SJCRH30 (cell line): ENCODE measurements at regions not wholly inside any gene's neighbourhood (a gene's known extent, or its start where the extent isn't known, plus 50 kb on each side); places are given as distances from the start of the nearest gene placed in this dataset.

Source experiments
- DNase-seq, 2 experiments: peaks; one replicate each; pipeline ENCODE4 v3.0.0-alpha.2; 2015 to 2020
- H3K27ac ChIP-seq: fragments of 250-450 bp; sonication (Bioruptor Pico); 2 replicates; pipeline ENCODE4 v1.5.1; 2020; ENCODE audit warnings: mild to moderate bottlenecking, moderate library complexity
- H3K27me3 ChIP-seq: fragments of 250-450 bp; sonication (Bioruptor Pico); 2 replicates; pipeline ENCODE4 v1.5.1; 2020; ENCODE audit warnings: mild to moderate bottlenecking, moderate library complexity
- H3K36me3 ChIP-seq: fragments of 250-450 bp; sonication (Bioruptor Pico); 2 replicates; pipeline ENCODE4 v1.5.1; 2020; ENCODE audit warnings: mild to moderate bottlenecking, moderate library complexity
- H3K4me1 ChIP-seq: fragments of 250-450 bp; sonication (Bioruptor Pico); 2 replicates; pipeline ENCODE4 v1.5.1; 2020; ENCODE audit warnings: mild to moderate bottlenecking, moderate library complexity
- H3K4me3 ChIP-seq: fragments of 250-450 bp; sonication (Bioruptor Pico); 2 replicates; pipeline ENCODE4 v1.5.1; 2020; ENCODE audit warnings: mild to moderate bottlenecking, moderate library complexity
- H3K9me3 ChIP-seq: fragments of 250-450 bp; sonication (Bioruptor Pico); replicated peaks from 2 replicates; pipeline ENCODE4 v1.5.1; 2020; ENCODE audit warnings: mild to moderate bottlenecking, moderate library complexity

- Histone ChIP-seq H3K27me3 (no peaks in the 10 kb centered on the region), H3K4me1 (no peaks in the 10 kb centered on the region), H3K4me3 (no peak overlapping the region), H3K27ac (no peak overlapping the region), H3K9me3 (no peaks in the 10 kb centered on the region), H3K36me3 (no peaks in the 10 kb centered on the region)
- no peak for DNase-seq
These were observed 364.9 kb upstream of the RSPO3 start for GRCh38 chr6:126753606-126754005.

DNA sequence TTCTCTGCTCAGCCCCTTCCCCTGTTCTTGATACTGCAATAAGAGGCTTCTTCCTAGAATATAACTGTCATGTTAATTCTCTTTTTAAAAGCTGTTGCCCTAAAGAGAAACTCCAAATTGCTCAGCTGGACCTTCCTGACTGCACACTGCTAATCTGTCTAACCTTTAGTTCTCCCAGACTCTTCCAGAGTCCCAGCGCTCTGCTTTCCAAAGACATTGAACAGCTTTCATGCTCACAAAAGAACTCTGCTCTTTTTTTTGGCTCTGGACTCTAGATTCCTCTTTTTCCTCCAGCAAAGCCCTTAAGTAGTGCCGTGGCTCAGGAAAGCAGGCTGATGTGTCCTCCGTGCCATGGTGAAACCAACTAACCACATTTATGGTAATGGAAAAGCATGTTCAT, 356.6 kb upstream of the RSPO3 start:
- Histone ChIP-seq H3K9me3 (no peaks in the 10 kb centered on the region), H3K27me3 (no peaks in the 10 kb centered on the region), H3K36me3 (no peaks in the 10 kb centered on the region), H3K27ac (no peak overlapping the region), H3K4me1 (no peaks in the 10 kb centered on the region), H3K4me3 (no peak overlapping the region)
- no peak for DNase-seq

DNA sequence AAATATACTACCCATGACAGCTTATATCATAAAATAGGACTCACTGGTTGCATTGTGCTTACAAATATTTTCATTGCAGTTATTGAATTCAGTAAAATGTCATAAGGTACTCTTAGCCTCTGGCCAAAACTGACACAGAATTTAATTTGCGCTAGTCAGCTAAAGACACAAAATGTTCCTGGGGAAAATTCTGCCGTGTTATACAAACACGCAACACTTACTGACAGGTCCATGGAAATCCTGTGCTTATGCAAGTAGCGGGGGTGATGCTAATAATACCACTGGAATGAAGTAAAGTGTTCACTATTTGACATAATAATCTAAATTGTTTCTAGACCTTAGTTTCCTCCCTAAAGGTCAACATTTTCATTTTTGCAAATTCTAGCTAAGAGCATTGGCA, 354.4 kb upstream of the RSPO3 start:
- Histone ChIP-seq H3K4me3 (no peak overlapping the region), H3K27ac (no peak overlapping the region), H3K36me3 (no peaks in the 10 kb centered on the region), H3K9me3 (no peaks in the 10 kb centered on the region), H3K4me1 (no peaks in the 10 kb centered on the region), H3K27me3 (no peaks in the 10 kb centered on the region)
- DNase-seq, result no peak

DNA sequence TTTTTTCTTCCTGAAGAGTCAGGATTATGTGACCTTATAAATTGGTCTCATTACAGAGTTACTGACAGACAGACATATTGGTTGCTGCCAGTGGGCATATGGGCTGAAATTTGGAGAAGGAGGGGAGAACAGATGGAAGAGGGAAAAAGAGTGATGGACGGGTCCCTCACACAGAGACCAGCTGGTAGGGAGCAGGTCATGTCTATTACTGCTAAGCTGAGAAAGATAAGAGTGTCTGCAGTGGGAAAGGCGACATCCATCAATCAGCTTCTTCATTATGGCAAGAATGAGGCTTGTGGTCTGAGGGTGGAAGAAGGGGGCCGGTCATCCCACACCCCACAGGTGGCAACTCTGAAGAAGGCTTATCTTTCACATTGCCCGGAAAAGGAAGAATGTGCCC, 353.8 kb upstream of the RSPO3 start:
- H3K9me3 ChIP-seq, result no peaks in the 10 kb centered on the region
- no peaks in the 10 kb centered on the region for H3K36me3 ChIP-seq
- no peak for DNase-seq
- no peak overlapping the region for H3K27ac ChIP-seq
- no peaks in the 10 kb centered on the region for H3K4me1 ChIP-seq
- no peaks in the 10 kb centered on the region for H3K27me3 ChIP-seq
- H3K4me3 ChIP-seq, result no peak overlapping the region

DNA sequence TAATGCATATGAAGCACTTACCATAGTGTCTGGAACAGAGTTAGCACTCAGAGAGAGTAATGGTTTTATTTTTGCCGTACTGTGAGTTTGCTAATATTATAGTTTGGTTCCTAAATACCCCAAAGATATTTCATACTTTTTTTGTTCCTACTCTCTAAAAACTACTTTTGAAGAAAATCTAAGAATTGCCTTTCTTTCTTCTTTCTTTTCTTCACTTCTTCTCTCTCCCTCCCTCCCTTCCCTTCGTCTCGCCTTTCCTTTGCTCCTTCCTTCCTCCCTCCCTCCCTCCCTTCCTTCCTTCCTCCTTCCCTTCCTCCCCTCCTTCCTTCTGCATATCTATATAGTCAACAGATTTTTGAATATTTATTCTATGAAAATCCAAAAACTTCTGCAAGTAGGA, 351.7 kb upstream of the RSPO3 start:
- Histone ChIP-seq H3K4me3 (no peak overlapping the region), H3K36me3 (no peaks in the 10 kb centered on the region), H3K4me1 (no peaks in the 10 kb centered on the region), H3K27me3 (no peaks in the 10 kb centered on the region), H3K9me3 (no peaks in the 10 kb centered on the region), H3K27ac (no peak overlapping the region)
- DNase-seq, result no peak

DNA sequence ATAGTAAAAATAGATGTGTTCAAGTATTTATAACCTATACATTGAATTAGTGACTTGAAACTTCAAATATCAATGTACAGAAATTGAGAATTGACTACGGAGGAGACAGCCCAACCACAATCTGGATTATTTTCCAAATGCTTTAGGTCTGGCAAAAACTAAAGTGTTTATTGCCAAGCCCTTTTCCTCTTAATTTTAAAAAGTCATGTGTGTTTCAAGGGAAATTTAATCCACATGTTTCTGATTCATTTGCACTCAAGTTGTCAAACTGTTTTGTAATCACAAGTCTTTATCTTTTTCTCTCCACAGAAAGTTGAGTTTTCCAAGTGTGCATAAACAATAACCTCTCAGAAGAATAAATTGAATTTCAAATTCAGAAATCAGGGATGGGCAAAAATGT, 350.8 kb upstream of the RSPO3 start:
- no peaks in the 10 kb centered on the region for H3K9me3 ChIP-seq
- no peaks in the 10 kb centered on the region for H3K27me3 ChIP-seq
- H3K36me3 ChIP-seq, result no peaks in the 10 kb centered on the region
- H3K4me1 ChIP-seq, result no peaks in the 10 kb centered on the region
- H3K27ac ChIP-seq, result no peak overlapping the region
- DNase-seq, result no peak
- H3K4me3 ChIP-seq, result no peak overlapping the region

DNA sequence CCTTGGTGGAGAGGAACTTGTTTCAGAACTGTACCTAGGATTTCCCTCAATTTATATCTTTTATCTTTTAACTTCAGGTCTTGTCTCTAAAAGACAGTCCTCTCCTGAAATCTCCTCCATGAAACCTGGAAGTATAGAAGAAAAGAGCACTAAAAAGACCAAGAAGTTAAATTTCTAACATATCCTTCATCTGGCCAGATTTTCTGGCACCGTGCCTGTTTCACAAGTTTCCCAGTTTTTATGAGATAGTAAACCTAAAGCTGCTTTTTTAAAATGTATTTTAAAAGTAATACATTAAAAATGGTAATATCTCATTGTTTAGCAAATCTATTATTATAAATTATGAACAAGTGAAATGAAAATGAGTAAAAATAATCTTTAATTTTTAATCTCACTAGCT, 348.3 kb upstream of the RSPO3 start:
- no peaks in the 10 kb centered on the region for H3K36me3 ChIP-seq
- no peak overlapping the region for H3K4me3 ChIP-seq
- no peaks in the 10 kb centered on the region for H3K4me1 ChIP-seq
- no peaks in the 10 kb centered on the region for H3K27me3 ChIP-seq
- DNase-seq, result no peak
- H3K9me3 ChIP-seq, result no peaks in the 10 kb centered on the region; the same call in 1 of the 2 replicates
- H3K27ac ChIP-seq, result no peak overlapping the region

DNA sequence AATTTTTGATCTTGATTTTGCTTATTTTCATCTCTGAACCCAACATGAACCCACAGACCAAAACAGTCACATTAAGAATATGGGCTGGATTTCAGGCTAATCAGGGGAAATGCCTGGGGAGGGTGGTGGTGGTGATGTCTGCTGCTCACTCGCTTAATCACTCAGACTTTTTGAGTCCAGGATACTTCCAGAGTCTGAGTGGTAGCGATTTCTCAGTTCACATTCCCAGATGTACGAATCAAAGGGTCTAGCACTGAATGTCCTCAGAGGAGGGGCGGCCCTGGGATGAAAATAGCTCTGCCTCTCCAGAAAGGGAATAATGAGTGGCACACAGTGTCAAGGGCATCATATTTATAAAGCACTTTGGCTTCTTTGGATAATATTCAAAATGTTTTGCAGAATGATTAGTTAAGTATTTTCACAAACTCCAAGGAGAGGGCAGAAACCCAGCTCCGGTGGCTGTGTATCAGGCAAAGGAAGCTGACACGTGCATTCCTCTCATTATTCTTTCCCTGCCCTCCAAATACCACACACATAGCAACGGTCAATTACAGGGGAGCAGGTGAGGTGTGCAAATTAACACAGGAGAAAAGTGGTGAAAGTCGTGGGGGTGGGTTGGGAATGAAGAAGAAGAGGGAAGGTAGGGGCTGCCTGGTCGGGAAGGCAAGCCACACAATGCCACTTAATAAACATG, 345.2 kb upstream of the RSPO3 start:
- Histone ChIP-seq H3K9me3 (no peaks in the 10 kb centered on the region; the same call in 1 of the 2 replicates), H3K4me1 (no peaks in the 10 kb centered on the region), H3K36me3 (no peaks in the 10 kb centered on the region), H3K27me3 (no peaks in the 10 kb centered on the region), H3K4me3 (no peak overlapping the region), H3K27ac (no peak overlapping the region)
- no peak for DNase-seq

DNA sequence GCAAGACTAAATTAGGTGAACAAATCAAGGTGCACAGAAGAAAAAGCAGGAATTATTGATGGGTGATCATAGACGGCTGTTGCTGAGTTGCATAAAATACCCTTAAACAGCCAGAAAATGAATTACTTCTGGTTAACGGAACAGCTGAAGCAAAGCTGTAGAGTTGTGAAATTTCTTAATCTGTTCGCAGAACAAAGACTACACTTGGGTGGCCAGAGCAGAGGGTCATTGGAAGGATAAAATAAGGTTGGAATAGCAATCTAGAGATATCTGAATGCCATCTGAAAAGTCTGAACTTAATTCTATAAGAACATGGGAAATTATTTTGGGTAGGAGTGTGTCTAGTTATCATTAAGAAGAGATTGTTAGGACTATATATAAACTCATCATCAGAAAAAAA, 339.1 kb upstream of the RSPO3 start:
- no peak for DNase-seq
- no peaks in the 10 kb centered on the region for H3K36me3 ChIP-seq

GRCh38 chr6:126781582-126781981, 336.9 kb upstream of the RSPO3 start:
- Histone ChIP-seq H3K4me1 (no peaks in the 10 kb centered on the region), H3K9me3 (no peaks in the 10 kb centered on the region), H3K4me3 (no peak overlapping the region), H3K27me3 (peaks cover 2% of the 10 kb centered on the region; the same call in 1 of the 2 replicates), H3K36me3 (no peaks in the 10 kb centered on the region), H3K27ac (no peak overlapping the region)
- no peak for DNase-seq

More for the DNA sequence above, 339.1 kb upstream of the RSPO3 start:
- H3K27ac ChIP-seq, result no peak overlapping the region
- no peak overlapping the region for H3K4me3 ChIP-seq
- peaks cover 2% of the 10 kb centered on the region; the same call in 1 of the 2 replicates for H3K27me3 ChIP-seq
- H3K4me1 ChIP-seq, result no peaks in the 10 kb centered on the region
- H3K9me3 ChIP-seq, result no peaks in the 10 kb centered on the region; the same call in 1 of the 2 replicates

DNA sequence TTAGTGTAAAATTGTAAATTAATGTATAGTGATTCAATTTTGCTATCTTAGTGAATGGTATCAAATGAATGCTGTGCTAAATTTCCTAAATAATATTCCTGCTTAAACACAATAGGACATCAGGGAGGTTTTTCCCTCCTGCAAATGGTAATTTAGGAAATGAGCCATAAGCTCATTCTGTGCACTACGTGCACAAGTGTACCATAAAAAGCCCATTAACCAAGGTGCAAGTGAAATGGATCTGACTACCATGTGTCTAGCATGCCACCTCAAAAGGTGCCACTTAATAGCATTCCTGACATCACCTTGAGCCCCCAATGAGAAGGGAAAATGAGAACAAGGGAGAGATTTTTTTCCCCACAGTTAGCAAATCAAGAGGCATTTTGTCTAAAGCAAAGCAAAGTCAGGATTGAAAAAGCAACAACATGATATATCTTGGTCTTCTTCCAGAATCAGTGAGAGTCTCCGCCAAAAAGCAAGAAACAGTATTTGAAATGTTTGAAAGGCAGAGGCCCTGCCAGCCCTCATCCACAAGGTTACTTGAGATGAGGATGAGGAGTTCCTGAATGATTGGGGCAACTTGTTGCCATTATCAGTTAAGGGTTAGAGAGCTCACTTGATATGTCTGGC, 334.2 kb upstream of the RSPO3 start:
- no peak overlapping the region for H3K4me3 ChIP-seq
- no peaks in the 10 kb centered on the region for H3K4me1 ChIP-seq
- no peak for DNase-seq
- H3K36me3 ChIP-seq, result no peaks in the 10 kb centered on the region
- H3K9me3 ChIP-seq, result no peaks in the 10 kb centered on the region
- H3K27me3 ChIP-seq, result peaks cover 2% of the 10 kb centered on the region; the same call in 1 of the 2 replicates
- no peak overlapping the region for H3K27ac ChIP-seq

GRCh38 chr6:126786262-126786661, 332.2 kb upstream of the RSPO3 start:
- no peak overlapping the region for H3K27ac ChIP-seq
- no peak overlapping the region for H3K4me3 ChIP-seq
- no peaks in the 10 kb centered on the region for H3K9me3 ChIP-seq
- no peaks in the 10 kb centered on the region for H3K4me1 ChIP-seq
- H3K36me3 ChIP-seq, result no peaks in the 10 kb centered on the region
- H3K27me3 ChIP-seq, result no peaks in the 10 kb centered on the region
- DNase-seq, result no peak

DNA sequence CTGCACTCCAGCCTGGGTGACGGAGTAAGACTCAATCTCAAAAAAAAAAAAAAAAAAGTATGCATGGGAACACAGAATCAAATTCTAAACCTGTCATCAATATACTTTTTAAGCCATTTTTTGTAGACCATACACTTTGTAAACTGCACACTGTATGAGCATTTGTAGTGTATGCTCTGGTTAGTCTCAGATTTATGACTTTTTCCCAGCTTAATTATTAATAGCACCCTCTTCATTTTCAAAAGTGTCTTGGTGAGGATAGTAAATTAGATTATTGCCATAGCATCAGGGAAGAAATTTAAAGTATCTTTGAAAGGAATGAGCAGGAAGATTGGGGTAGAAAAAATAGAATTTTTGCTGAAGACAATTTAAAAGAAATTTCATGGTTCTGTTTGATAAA, 330.8 kb upstream of the RSPO3 start:
- no peak for DNase-seq
- Histone ChIP-seq H3K36me3 (no peaks in the 10 kb centered on the region), H3K27ac (no peak overlapping the region), H3K4me1 (0 out of 2 replicates have a peak, but pooled peaks cover 2% of the 10 kb centered on the region), H3K4me3 (no peak overlapping the region), H3K9me3 (no peaks in the 10 kb centered on the region), H3K27me3 (no peaks in the 10 kb centered on the region)

DNA sequence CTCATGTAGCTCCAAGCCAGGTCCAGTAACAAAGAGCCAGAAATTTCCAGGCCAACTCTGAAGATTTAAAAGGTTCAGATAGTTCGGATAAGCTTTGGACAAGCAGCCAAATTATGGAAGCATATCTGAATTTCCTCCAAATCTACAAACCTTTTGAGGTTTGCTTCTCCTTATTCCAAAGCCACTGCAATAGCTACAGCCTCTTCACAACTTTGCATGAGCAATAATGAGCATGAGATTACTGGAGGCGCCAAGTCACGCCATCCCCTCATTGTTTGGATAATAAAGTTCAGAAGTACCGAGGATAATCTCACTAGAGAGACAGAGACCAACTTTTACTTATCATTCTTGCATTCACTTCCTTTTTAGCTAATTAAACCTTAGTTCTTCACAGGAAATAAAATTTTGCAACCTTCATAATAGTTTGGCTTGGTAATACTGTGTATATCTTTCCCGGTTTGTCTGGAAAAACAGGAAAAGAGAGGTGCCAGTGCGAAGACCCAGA, 329.6 kb upstream of the RSPO3 start:
- DNase-seq, result no peak
- H3K36me3 ChIP-seq, result no peaks in the 10 kb centered on the region
- H3K4me3 ChIP-seq, result no peak overlapping the region
- 0 out of 2 replicates have a peak, but pooled peaks cover 2% of the 10 kb centered on the region for H3K4me1 ChIP-seq
- no peaks in the 10 kb centered on the region for H3K9me3 ChIP-seq
- H3K27ac ChIP-seq, result no peak overlapping the region
- H3K27me3 ChIP-seq, result no peaks in the 10 kb centered on the region

DNA sequence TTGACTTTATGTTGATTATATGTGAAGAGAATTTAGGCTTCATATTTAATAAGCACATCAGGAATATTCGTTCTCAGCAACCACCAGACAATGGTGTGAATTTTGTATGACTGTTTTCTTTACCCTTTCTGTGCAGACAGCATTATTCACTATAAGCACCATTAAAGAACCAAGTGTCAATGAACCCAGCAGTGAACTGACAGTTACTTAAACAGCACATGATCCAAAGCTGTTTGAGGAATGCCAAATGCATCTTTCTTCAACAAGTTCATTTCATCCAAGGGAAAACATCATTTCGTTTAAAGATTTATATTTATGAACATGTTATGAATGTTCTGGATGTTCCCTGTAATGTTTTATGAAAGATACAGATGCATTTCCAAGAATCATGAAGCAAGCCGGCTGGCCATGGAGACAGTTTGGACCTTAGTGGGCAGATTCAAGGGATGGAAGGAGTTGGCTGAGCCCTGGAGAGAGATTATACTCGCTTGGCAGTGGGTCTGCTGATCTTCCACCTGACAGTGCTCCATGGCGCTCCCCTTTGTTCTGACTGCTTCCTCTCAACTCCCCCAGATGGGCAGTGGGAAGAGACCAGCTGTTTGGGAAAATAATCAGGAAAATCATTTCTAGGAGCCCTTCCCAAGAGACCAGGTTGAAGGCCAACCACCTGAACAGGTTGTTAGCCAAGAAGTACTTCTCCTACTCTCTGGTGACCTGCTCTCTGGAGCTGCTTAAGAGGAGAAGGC, 326.0 kb upstream of the RSPO3 start:
- H3K4me3 ChIP-seq, result no peak overlapping the region
- H3K4me1 ChIP-seq, result 0 out of 2 replicates have a peak, but pooled peaks cover 2% of the 10 kb centered on the region
- no peak overlapping the region for H3K27ac ChIP-seq
- DNase-seq, result no peak
- no peaks in the 10 kb centered on the region for H3K36me3 ChIP-seq
- no peaks in the 10 kb centered on the region for H3K9me3 ChIP-seq
- H3K27me3 ChIP-seq, result no peaks in the 10 kb centered on the region
